ENCODE measurements at regions not wholly inside any gene's neighbourhood (a gene's known extent, or its start where the extent isn't known, plus 50 kb on each side); places are given as distances from the start of the nearest gene placed in this dataset.

DNA sequence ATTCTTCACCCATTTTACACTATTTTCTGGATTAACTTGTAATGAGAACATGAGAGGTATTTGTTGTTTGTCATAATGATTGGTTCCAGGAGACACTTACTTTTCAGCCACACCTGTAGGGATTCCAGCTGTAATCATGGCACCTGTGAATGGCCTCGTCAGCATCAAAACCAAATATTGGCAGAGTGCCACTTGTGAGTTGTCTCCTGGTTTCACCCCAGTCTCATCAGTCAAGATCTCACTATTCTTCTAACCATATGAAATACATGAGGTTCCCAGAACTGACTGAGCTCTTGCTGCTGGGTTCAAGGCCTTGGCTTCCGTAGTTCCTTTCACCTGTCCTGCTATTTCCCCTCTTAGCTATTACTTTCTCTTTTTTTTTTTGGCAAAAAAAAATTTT lies 246.6 kb upstream of the ADGRL2 start:
- no peak for TF ChIP-seq POLR2A (IDR thresholded peaks at IDR 0.05)
- TF ChIP-seq CTCF (IDR thresholded peaks at IDR 0.05 in 8 of 11, conservative IDR thresholded peaks at IDR 0.05 in 3 of 11), result no peak
- no peak for TF ChIP-seq POLR2AphosphoS5 (IDR thresholded peaks at IDR 0.05)
